Sigmoid colon (tissue), 3 donors: ENCODE measurements at regions not wholly inside any gene's neighbourhood (a gene's known extent, or its start where the extent isn't known, plus 50 kb on each side); places are given as distances from the start of the nearest gene placed in this dataset.

ENCODE experiments used
- CTCF ChIP-seq, 4 experiments: fragments of 450-650 bp in 3 of 4; fragments of 200-600 bp in 1 of 4; IDR thresholded peaks; one replicate each; pipeline ENCODE4 v1.5.1; 2016 to 2019; ENCODE audit warnings: antibody characterized with exemption in 4 of 4, mild to moderate bottlenecking in 3 of 4, moderate library complexity in 2 of 4
- POLR2A ChIP-seq, 2 donors: fragments of 450-650 bp; IDR thresholded peaks; one replicate each; pipeline ENCODE4 v1.6.1; 2016; ENCODE audit warnings: antibody characterized with exemption in 2 of 2, mild to moderate bottlenecking in 2 of 2, moderate library complexity in 2 of 2

- TF ChIP-seq CTCF (IDR thresholded peaks at IDR 0.05) (no peak), POLR2A (IDR thresholded peaks at IDR 0.05) (no peak)
Observed at GRCh38 chr9:90300611-90301276, 341.9 kb downstream of the DIRAS2 start.
